Activated CD8-positive, alpha-beta memory T cell treated with anti-CD3 and anti-CD28 coated beads, Interleukin-2, amount 10 ng/mL, durations not matched to agents 7 days and 5 days (primary cell): ENCODE measurements at regions not wholly inside any gene's neighbourhood (a gene's known extent, or its start where the extent isn't known, plus 50 kb on each side); places are given as distances from the start of the nearest gene placed in this dataset.
"Not testable (repeated sequence)": the region's sequence is repeated elsewhere in the genome, so short reads cannot be mapped to it uniquely, and the experiment has no call there.

Source experiments
- ATAC-seq: fragments of 150-1000 bp; cut with Tn5 transposase; one replicate; pipeline ENCODE4 v1.10.0; 2021; ENCODE audit warnings: moderate library complexity
- CTCF ChIA-PET: fragments of 350-600 bp; sonication (Branson Sonifier 250); formaldehyde crosslinking; loops from one replicate; lab custom pipeline; 2021; ENCODE audit warnings: antibody characterized with exemption; lab: Charles Lee
- DNase-seq: peaks from one replicate; pipeline ENCODE4 v3.0.0-alpha.2; 2020
- H3K27ac Mint-ChIP-seq: one replicate; pipeline ENCODE4 v1.8.0; 2021; ENCODE audit warnings: mild to moderate bottlenecking, mixed read lengths
- H3K27me3 Mint-ChIP-seq: one replicate; pipeline ENCODE4 v1.8.0; 2021; ENCODE audit warnings: mixed read lengths
- H3K36me3 Mint-ChIP-seq: one replicate; pipeline ENCODE4 v1.8.0; 2021; ENCODE audit warnings: mild to moderate bottlenecking, mixed read lengths
- H3K4me1 Mint-ChIP-seq: one replicate; pipeline ENCODE4 v1.8.0; 2021; ENCODE audit warnings: mixed read lengths
- H3K4me3 Mint-ChIP-seq: one replicate; pipeline ENCODE4 v1.8.0; 2021; ENCODE audit warnings: mild to moderate bottlenecking, moderate library complexity, mixed read lengths
- H3K9me3 Mint-ChIP-seq: one replicate; pipeline ENCODE4 v1.8.0; 2022; ENCODE audit warnings: low read depth, mixed read lengths

GRCh38 chr11:100409267-100409666, 277.8 kb upstream of the ARHGAP42 start:
- H3K27me3 Mint-ChIP-seq, DNase-seq, CTCF ChIA-PET, ATAC-seq, H3K4me1 Mint-ChIP-seq, H3K36me3 Mint-ChIP-seq, H3K4me3 Mint-ChIP-seq, H3K27ac Mint-ChIP-seq: not testable (repeated sequence)
- peaks cover 11% of the 10 kb centered on the region for H3K9me3 Mint-ChIP-seq

- no peak for DNase-seq
- Mint-ChIP-seq H3K4me1 (no peaks in the 10 kb centered on the region), H3K27ac (no peak overlapping the region), H3K27me3 (no peaks in the 10 kb centered on the region), H3K9me3 (peaks cover 17% of the 10 kb centered on the region), H3K36me3 (no peaks in the 10 kb centered on the region), H3K4me3 (no peak overlapping the region)
- CTCF ChIA-PET: no interaction called here
- no peak for ATAC-seq
Measured at GRCh38 chr11:100419518-100419917, 267.6 kb upstream of the ARHGAP42 start.

GRCh38 chr11:100434821-100435641, 252.1 kb upstream of the ARHGAP42 start:
- Mint-ChIP-seq H3K4me3 (no peak overlapping the region), H3K27ac (no peak overlapping the region), H3K9me3 (peaks cover 7% of the 10 kb centered on the region), H3K4me1 (no peaks in the 10 kb centered on the region), H3K36me3 (no peaks in the 10 kb centered on the region), H3K27me3 (no peaks in the 10 kb centered on the region)
- CTCF ChIA-PET: no interaction called here
- no peak for ATAC-seq
- DNase-seq: no peak

GRCh38 chr11:100438376-100438775, 248.7 kb upstream of the ARHGAP42 start:
- no peak for DNase-seq
- Mint-ChIP-seq H3K36me3 (no peaks in the 10 kb centered on the region), H3K27ac (no peak overlapping the region), H3K4me3 (no peak overlapping the region), H3K9me3 (peaks cover 7% of the 10 kb centered on the region), H3K27me3 (no peaks in the 10 kb centered on the region), H3K4me1 (no peaks in the 10 kb centered on the region)
- no peak for ATAC-seq
- CTCF ChIA-PET: no interaction called here

- no peaks in the 10 kb centered on the region for H3K9me3 Mint-ChIP-seq
- no peaks in the 10 kb centered on the region for H3K4me1 Mint-ChIP-seq
- H3K36me3 Mint-ChIP-seq: no peaks in the 10 kb centered on the region
- H3K4me3 Mint-ChIP-seq: no peak overlapping the region
- no peak overlapping the region for H3K27ac Mint-ChIP-seq
- CTCF ChIA-PET: no interaction called here
- no peaks in the 10 kb centered on the region for H3K27me3 Mint-ChIP-seq
- ATAC-seq (no peak), DNase-seq (no peak)
Measured at GRCh38 chr11:100441086-100441485, 246.0 kb upstream of the ARHGAP42 start.

GRCh38 chr11:100442017-100442416, 245.1 kb upstream of the ARHGAP42 start:
- no peaks in the 10 kb centered on the region for H3K9me3 Mint-ChIP-seq
- CTCF ChIA-PET: no interaction called here
- no peak overlapping the region for H3K27ac Mint-ChIP-seq
- no peaks in the 10 kb centered on the region for H3K4me1 Mint-ChIP-seq
- H3K4me3 Mint-ChIP-seq: no peak overlapping the region
- ATAC-seq: no peak
- DNase-seq: no peak
- H3K27me3 Mint-ChIP-seq: no peaks in the 10 kb centered on the region
- H3K36me3 Mint-ChIP-seq: no peaks in the 10 kb centered on the region

- no peaks in the 10 kb centered on the region for H3K4me1 Mint-ChIP-seq
- H3K9me3 Mint-ChIP-seq: peaks cover 5% of the 10 kb centered on the region
- H3K4me3 Mint-ChIP-seq: no peak overlapping the region
- H3K27me3 Mint-ChIP-seq: no peaks in the 10 kb centered on the region
- CTCF ChIA-PET: no interaction called here
- H3K27ac Mint-ChIP-seq: no peak overlapping the region
- no peak for ATAC-seq
- H3K36me3 Mint-ChIP-seq: no peaks in the 10 kb centered on the region
- DNase-seq: no peak
Measured at GRCh38 chr11:100445231-100445735, 241.8 kb upstream of the ARHGAP42 start.

- DNase-seq, H3K4me3 Mint-ChIP-seq, H3K4me1 Mint-ChIP-seq, H3K9me3 Mint-ChIP-seq, ATAC-seq, CTCF ChIA-PET, H3K27me3 Mint-ChIP-seq, H3K36me3 Mint-ChIP-seq, H3K27ac Mint-ChIP-seq: not testable (repeated sequence)
Measured at GRCh38 chr11:100451801-100452460, 235.2 kb upstream of the ARHGAP42 start.

- ATAC-seq: no peak
- H3K36me3 Mint-ChIP-seq: no peaks in the 10 kb centered on the region
- H3K27ac Mint-ChIP-seq: no peak overlapping the region
- no peak for DNase-seq
- no peaks in the 10 kb centered on the region for H3K27me3 Mint-ChIP-seq
- CTCF ChIA-PET: no interaction called here
- H3K9me3 Mint-ChIP-seq: peaks cover 5% of the 10 kb centered on the region
- H3K4me1 Mint-ChIP-seq: no peaks in the 10 kb centered on the region
- no peak overlapping the region for H3K4me3 Mint-ChIP-seq
Measured at GRCh38 chr11:100459811-100460210, 227.3 kb upstream of the ARHGAP42 start.

- peaks cover 5% of the 10 kb centered on the region for H3K9me3 Mint-ChIP-seq
- H3K27me3 Mint-ChIP-seq: no peaks in the 10 kb centered on the region
- CTCF ChIA-PET: no interaction called here
- ATAC-seq (no peak), DNase-seq (no peak)
- no peaks in the 10 kb centered on the region for H3K36me3 Mint-ChIP-seq
- no peak overlapping the region for H3K4me3 Mint-ChIP-seq
- H3K4me1 Mint-ChIP-seq: no peaks in the 10 kb centered on the region
- H3K27ac Mint-ChIP-seq: no peak overlapping the region
Measured at GRCh38 chr11:100460426-100460825, 226.7 kb upstream of the ARHGAP42 start.

GRCh38 chr11:100467821-100468508, 219.1 kb upstream of the ARHGAP42 start:
- ATAC-seq: no peak
- Mint-ChIP-seq H3K4me3 (no peak overlapping the region), H3K9me3 (peaks cover 9% of the 10 kb centered on the region), H3K4me1 (no peaks in the 10 kb centered on the region), H3K27ac (no peak overlapping the region), H3K36me3 (no peaks in the 10 kb centered on the region), H3K27me3 (no peaks in the 10 kb centered on the region)
- DNase-seq: no peak
- CTCF ChIA-PET: no interaction called here

- ATAC-seq (no peak), DNase-seq (no peak)
- no peak overlapping the region for H3K27ac Mint-ChIP-seq
- CTCF ChIA-PET: no interaction called here
- H3K4me3 Mint-ChIP-seq: no peak overlapping the region
- H3K9me3 Mint-ChIP-seq: peaks cover 9% of the 10 kb centered on the region
- no peaks in the 10 kb centered on the region for H3K36me3 Mint-ChIP-seq
- no peaks in the 10 kb centered on the region for H3K27me3 Mint-ChIP-seq
- H3K4me1 Mint-ChIP-seq: no peaks in the 10 kb centered on the region
Measured at GRCh38 chr11:100469835-100470234, 217.3 kb upstream of the ARHGAP42 start.

- ATAC-seq (no peak), DNase-seq (no peak)
- Mint-ChIP-seq H3K4me3 (no peak overlapping the region), H3K9me3 (peaks cover 4% of the 10 kb centered on the region), H3K4me1 (no peaks in the 10 kb centered on the region), H3K27ac (no peak overlapping the region), H3K36me3 (no peaks in the 10 kb centered on the region), H3K27me3 (no peaks in the 10 kb centered on the region)
- CTCF ChIA-PET: no interaction called here
Measured at GRCh38 chr11:100472727-100473389, 214.2 kb upstream of the ARHGAP42 start.
